T-helper 2 cell (primary cell): ENCODE measurements at regions not wholly inside any gene's neighbourhood (a gene's known extent, or its start where the extent isn't known, plus 50 kb on each side); places are given as distances from the start of the nearest gene placed in this dataset.
A peak's percentile ranks its signal among the peaks of the same experiment; 100 is the strongest.
"Not testable (repeated sequence)": the region's sequence is repeated elsewhere in the genome, so short reads cannot be mapped to it uniquely, and the experiment has no call there.

Experiments used
- DNase-seq, 5 experiments: peaks; one replicate each; pipeline versions ENCODE4 v3.0.0 to v3.0.0-alpha.2; 2012 to 2022

DNA sequence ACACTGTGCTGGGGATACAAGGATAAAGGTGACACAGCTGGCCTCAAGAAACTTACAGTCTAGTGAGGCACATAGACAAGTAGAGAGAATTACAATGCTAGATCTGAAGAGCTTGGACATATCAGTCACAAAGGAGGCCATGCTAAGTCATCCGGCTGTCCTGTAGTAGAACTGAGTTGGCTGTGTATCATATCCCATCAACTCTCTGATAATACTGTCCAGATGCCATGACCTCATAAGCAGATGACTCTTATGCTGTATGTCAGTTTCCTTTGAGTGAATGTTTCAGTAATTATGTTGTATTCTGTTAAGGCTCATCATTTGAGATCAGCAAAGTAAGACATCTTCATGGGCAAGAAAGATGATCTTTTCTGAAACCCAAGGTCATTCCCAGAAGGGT lies 442.9 kb downstream of the MID1IP1 start:
- DNase-seq: no peak

DNA sequence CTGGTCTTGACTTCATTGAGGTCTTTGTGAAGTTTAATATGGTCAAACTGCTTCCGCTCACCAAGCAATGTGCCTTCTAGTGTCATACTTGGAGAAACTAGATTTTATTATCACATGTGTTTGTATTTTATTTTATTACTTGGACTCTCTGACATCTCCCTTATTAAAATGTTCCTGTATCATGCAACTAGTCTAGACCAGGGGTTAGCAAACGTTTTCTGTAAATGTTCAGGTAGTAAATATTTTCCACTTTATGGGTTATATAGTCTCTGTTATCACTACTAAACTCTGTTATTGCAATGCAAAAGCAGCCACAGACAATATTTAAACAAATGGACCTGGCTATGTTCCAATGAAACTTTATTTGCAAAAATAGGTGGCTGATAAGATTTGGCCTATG lies 443.8 kb downstream of the MID1IP1 start:
- DNase-seq: no peak

DNA sequence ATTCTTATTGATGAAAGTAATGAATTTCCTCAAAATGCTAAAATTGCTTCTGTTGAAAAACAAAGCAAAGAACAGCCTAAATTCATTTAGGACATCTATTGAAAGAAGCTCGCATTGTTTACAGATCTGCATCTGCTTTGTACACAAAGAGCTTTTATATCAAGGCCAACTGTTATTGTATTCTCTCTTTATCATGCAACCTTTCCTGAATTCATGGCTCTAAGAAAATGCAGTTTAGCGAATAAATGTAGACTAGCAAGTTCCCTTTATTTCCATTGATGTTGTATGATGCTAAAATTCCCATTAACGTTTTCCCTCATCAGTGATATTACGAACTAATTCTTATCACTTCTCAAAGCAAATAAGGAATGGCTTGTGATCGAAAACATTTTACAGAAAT lies 446.3 kb downstream of the MID1IP1 start:
- DNase-seq: no peak

DNA sequence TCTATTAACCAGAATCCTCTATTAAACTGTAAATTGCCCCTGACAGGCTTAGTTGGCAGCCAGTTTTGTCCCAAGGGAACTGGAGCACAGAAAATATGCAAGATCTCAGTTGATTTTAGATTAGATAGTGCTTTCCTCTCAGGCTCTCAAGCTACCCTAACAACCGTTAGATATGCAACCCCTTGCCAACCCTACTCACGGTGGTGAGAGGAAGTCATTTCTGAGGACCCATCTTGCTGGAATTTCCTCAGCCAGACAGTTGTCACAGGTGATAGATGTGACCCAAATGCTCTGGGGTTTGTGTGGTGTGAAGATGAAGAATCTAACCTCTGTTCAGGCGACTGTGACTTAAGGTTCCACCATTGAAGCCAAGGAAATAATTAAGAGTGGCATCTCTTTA lies 447.1 kb downstream of the MID1IP1 start:
- DNase-seq: no peak

DNA sequence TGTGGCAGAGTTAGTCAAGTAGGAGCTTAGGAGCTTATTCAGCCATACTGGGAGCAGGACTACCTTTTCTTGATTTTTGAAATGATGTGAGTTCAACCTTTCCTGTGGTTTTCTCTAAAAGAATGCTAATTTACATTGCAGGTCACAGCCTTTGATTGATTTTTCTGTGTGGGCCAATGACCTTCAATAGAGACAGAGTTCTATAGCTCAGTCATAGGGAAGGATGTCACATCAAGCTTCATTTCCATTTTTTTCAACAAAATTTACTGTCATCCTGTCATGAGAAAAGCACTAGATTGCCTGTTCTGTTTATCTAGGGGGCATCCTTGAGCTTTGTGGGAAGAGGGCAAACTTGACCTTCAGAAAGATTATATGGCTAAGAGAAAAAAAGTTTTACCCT lies 448.7 kb downstream of the MID1IP1 start:
- no peak for DNase-seq

DNA sequence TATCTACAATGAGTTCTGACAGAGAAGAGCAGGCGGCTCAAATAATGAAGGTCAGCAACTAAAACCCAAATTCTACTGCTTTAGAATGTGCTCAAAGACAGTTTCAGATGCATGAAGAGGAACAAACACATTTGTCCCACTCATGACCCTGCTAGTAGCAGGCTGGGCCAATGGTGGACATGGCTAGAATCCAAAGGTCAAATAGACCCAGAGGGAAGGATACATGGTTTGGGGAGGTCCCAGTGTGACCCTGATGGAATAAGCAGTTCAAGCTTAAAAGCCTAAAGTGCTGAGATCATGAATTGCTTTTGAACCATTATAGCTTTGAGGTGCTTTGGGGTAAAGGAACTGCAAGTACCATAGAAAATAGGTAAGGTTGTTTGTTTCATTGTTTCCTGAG lies 450.7 kb downstream of the MID1IP1 start:
- DNase-seq: no peak

DNA sequence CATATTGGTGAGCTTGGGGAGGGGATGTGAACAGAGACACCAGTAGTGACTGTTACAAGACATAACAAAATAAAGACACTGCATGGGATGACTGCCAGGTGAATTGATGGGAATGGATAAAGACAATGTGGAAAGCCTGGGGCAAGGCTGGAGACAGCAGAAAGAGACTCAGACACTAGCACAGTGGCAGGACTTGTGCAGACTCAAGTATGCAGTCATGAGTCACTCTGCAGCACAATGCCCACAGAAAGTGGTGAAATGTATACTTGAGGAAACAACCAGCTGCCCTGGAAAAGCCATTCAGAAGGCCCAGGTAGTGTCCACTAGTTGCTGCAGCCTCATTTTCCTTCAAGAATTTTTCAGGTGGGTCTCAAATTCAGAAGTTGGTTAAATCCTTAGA lies 452.3 kb downstream of the MID1IP1 start:
- no peak for DNase-seq

DNA sequence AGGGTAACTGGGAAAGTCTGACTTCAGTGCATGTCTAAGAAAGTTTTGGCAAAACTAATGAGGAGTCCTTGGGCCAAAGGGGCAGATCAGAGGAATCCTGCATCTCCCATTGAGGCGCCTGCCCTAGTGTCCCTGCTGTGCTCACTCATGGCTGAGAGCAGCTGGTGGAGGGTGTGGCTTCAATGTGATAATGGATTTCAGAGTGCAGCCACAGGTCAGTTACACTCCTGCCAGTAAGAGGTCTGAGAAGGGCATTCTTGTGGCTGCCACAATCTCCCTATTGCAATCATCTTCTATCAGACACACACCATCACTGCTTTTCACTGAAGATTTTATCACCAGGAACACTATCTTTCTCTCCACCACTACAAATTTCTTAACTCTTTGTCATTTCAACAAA lies 457.1 kb downstream of the MID1IP1 start:
- DNase-seq: no peak

DNA sequence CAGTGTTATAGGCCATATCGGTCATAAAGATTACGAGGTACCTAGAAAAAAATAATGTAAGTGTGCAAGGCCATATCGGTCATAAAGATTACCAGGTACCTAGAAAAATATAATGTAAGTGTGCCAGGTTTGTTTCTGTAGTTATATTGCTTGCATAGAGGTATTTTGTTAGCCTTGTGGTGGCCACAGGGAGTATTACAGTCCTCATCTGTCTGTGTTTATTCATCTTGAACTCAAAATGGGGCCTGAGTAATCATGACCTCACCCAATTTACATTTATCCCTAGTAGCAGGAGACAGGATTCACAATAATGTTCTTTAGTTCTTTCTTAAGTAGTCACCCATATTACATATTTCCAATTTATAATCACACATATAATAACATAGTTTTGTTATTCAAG lies 459.7 kb downstream of the MID1IP1 start:
- DNase-seq: peak in 1 of 5 experiments; percentile 4

DNA sequence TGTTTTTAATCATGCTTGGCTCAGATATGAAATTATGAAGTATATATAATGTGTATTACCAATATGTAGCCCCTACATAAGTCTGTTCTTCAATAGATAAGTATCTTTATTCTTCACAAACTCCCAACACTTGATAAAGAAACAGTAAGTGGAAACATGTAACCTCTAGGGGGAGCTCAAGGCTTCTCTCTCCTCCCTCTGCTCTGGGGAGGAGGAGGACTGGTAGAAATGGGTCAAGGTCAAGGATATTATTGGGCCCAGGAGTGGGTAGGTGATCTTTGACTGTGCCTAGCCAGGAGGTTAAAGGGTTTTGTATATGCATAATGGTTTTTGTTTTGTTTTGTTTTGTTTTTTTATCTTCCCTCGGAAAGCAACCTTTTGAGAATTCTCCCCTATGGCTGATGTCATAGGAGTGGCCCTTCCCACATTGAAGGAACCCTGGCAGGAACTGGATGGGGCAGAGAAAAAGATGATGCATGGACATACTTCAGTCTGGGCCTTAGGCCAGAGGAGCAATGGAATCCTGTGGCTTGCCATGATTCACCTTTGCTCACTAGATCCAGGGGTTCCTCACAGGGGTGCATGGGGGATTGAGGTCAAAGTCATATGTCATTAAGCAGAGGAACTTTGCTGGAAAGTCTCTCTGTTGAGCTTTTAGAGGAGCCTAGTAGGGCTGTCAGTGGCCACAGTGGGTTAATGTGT lies 460.3 kb downstream of the MID1IP1 start:
- peak in 1 of 5 experiments; percentile 48 for DNase-seq

DNA sequence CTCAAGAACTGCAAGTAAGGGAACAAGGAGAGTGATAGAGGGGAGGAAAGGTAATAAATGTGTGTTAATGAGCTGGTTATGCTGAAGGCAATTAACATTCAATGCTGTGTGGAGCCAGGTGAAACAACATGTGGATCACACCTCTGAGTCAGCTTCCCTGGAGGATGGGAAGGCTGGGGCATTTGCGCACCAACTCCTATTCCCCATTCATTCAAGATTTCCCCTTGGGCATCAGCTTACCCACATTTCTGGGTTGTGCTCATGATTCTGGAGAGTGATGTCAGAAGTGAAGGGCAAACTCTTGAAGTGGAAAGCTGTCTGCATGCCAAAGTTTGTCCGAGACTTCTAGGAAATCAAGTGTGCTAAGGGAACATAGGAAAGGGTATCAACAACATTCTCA lies 461.4 kb downstream of the MID1IP1 start:
- no peak for DNase-seq

DNA sequence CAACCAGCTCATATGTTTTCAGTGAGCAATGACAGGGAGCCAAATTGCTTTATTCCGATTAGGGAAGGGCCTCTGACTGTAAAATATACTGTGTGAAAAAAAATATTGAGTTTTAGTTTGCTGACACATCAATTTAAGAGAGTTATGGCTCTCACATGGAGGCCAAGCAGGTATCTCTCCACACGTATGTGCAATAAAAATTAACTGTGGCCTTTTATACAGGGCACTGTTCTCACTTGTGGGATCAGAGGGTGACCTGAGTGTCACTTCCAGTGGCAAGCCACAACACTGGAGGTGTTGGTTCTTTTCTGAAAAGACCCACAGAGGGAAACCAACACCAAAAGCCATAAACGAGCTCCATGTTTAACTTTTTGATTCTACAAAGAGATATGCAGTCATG lies 462.8 kb downstream of the MID1IP1 start:
- DNase-seq: peak in 1 of 5 experiments; percentile 31

DNA sequence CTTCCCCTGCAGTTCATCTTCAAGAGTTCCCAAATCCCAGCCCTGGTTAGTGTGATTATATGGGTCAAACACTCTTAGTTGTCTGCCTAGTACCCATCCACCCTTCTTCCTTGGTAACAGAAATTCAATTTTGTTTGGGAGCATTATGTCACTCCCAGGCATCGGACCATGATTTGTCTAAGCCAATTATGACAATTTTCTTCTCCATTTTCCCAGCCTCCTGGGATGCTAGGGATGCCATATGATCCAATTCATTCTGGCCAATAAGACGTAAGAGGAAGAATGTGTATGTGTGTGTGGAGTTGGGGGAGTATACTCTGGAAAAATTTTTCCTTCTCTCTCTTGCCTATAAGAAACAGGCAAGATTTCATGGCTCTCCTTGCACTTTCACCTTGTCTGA lies 465.9 kb downstream of the MID1IP1 start:
- DNase-seq: no peak

DNA sequence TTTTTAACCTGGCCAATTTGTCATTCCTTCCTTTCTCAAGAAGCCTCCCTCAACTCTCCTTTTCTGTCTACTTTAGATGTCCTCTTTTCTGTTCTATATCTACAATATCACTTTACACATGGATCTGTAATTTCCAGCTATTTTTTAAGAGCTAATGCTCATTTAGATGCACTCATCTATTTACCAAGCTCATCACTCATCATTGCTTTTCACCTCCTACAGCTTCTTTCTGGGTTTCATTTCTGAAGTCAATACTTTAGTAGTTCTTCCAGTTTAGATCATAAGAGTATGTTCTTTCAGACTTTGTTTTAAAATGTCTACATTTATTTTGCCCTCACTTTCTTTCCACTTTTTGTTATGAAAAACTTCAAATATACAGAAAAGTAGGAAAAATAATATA lies 466.9 kb downstream of the MID1IP1 start:
- DNase-seq: no peak

DNA sequence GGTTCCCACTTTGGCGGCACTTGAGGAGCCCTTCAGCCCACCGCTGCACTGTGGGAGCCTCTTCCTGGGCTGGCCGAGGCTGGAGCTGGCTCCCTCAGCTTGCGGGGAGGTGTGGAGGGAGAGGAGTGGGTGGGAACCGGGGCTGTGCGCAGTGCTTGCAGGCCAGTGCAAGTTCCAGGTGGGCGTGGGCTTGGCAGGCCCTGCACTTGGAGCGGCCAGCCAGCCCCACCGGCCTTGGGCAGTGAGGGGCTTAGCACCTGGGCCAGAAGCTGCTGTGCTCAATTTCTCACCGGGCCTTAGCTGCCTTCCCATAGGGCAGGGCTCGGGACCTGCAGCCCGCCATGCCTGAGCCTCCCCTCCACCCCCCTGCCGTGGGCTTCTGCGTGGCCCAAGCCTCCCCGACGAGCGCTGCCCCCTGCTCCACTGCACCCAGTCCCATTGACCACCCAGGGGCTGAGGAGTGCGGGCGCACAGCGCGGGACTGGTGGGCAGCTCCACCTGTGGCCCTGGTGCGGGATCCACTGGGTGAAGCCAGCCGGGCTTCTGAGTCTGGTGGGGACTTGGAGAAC lies 474.3 kb downstream of the MID1IP1 start:
- DNase-seq: no peak

DNA sequence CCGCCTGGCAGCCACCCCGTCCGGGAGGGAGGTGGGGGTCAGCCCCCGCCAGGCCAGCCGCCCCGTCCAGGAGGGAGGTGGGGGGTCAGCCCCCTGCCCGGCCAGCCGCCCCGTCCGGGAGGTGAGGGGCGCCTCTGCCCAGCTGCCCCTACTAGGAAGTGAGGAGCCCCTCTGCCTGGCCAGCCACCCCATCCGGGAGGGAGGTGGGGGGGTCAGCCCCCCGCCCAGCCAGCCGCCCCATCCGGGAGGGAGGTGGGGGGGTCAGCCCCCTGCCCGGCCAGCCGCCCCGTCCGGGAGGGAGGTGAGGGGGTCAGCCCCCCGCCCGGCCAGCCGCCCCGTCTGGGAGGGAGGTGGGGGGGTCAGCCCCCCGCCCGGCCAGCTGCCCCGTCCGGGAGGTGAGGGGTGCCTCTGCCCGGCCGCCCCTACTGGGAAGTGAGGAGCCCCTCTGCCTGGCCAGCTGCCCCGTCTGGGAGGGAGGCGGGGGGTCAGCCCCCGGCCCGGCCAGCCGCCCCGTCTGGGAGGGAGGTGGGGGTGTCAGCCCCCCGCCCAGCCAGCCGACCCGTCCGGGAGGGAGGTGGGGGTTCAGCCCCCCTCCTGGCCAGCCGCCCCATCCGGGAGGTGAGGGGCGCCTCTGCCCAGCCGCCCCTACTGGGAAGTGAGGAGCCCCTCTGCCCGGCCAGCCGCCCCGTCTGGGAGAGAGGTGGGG lies 476.6 kb downstream of the MID1IP1 start:
- DNase-seq: not testable (repeated sequence)

DNA sequence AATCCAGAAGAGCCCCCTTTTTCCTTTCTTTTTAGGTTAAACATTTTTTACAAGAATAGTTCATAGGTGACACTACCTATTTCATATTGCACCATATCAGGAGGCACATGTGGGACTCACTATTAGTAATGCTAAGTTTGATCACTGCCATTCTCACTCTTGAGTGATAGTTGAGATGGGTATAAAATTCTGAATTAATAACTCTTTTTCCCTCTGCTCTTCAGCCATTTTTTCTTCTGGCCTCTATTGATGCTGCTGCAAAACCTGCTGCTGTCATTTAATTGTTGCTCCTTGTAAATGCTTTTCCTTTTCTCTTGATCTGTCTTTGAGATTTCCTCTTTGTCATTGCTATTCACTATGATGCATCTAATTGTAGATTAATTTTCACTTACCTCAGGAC lies 482.0 kb downstream of the MID1IP1 start:
- no peak for DNase-seq

DNA sequence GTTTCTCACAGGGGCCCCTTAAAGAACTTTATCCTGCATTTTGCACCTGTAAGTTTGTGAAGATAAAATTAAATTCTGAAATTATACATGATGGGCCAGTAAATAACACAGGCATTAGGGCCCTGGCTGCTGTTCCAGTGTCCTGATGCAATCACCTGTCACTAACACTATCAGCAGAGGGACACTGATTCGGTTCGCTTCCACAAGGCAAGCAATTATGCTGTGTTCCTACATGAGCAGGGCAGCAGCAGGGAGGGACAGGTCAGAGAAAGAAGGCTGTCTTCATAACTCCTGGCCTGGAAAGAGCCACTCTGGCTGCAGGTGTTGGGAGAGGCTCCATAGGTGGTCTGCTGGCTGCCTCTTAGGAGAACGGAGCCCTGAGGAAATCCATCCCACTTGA lies 487.3 kb downstream of the MID1IP1 start:
- DNase-seq: no peak

DNA sequence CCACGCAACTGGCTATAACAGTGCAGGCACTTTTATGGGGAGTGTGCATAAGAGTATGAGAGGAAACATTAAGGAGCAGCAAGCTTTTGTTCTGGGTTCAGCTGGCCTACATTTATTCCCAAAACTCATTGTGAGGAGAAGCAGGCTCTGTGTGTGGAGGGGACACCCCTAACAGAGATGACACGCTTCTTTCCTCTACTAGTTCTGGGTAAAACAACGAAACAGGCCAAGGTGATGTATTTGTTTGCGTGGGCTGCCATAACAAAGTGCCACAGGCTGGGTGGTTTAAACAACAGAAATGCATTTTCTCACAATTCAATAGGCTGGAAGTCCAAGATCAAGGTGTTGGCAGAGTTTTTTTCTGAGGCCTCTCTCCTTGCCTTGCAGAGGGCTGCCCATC lies 488.6 kb downstream of the MID1IP1 start:
- no peak for DNase-seq

DNA sequence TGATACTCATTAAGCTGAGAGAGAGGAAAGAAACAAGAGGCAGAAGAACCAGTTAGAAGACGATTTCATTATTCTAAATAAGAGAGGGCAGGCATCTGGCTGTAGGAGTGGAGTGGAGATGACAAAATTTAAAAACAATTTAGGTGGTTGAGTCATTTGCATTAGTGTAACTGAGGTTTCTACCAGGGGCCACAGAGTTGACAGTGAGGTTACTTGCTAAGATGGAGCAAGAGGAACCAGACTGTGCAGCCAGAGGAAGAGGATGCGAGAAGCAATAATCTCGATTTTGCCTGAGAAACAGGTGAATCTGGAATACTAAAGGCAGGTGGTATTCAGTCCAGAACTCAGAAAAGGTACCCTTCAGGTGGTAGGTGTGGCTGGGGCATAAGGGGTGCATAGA lies 491.9 kb downstream of the MID1IP1 start:
- DNase-seq: no peak

DNA sequence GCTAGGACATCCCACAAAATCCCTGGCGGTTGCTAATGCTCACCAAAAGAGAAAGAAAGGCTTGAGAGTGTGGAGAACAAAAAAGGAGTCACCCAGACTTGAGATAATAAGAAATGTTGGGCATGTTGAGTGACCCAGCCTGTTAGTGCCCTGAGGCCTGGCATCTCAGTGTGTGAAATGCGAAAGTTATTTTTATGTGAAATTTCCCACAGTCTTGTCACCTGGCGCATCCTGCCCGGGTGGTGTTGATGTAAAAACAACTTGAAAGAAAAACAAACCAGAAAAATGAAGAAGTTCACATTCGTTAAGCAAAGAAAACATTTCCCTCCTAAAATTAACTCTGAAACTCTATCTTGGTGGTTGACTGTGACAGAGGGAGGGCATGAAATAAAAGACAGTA lies 495.2 kb downstream of the MID1IP1 start:
- no peak for DNase-seq

DNA sequence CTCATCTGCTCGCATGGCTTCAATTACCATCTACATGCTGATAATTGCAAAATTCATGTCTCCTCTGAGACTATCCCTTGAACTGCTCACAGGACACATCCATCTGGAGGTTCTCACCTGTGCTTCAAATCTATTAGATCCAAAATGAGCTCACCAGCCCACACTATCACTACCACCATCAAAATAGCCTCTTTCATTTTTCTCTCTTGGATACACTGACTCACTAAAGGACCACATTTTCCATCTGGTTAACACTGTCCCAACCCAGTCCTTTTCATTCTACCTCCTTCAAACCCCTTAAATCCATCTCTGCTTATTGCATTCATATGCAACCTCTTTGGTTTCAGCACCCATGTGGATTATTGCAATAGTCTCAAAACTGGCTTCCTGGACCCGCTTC lies 497.6 kb downstream of the MID1IP1 start:
- DNase-seq: no peak

DNA sequence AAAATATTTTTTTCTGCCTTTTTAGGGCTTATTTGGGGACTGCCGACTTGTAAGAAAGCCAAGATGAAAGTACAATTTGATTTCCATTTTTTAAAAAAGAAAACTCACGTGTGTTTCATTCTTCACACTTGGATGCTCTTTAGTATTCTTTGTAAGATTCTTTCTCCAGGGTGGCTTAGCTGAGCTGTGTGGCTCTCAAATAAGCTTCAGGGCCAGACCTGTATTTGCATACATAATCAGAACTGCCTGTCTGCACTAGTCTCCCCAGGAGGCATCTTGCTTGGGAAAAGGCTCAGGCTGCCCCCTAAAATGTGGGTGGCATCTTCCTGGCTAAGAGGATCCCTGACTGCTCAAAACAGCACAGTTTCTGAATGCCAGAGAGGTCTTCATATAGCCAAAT lies 498.4 kb downstream of the MID1IP1 start:
- DNase-seq: no peak

DNA sequence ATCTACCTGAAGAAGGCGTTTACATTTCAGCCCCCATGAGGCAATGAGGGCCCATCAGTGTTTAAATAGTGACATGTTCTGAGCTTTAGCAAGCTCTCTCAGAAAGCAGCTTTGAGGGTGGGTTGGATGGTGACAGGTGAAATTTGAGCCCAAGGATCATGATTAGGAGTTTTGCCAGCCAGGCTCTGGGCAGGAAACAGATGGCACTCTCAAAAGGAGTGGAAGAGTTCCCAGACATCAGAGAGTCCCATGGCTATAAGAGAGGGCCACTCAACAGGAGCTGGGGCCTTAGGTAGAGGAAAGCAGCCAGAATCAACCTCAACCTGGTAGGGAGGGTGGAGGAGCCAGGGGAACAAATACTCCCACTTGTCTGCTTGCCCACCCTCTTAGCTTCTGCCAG lies 499.8 kb downstream of the MID1IP1 start:
- DNase-seq: no peak
